Left ventricle myocardium inferior (tissue), 1 donor: ENCODE measurements at regions not wholly inside any gene's neighbourhood (a gene's known extent, or its start where the extent isn't known, plus 50 kb on each side); places are given as distances from the start of the nearest gene placed in this dataset.

Source experiments
- DNase-seq: peaks from one replicate; pipeline ENCODE4 v3.0.0-alpha.2; 2020
- H3K27ac ChIP-seq: fragments of 200-600 bp; replicated peaks from 2 replicates; pipeline ENCODE4 v1.8.0; 2021
- H3K27me3 ChIP-seq: fragments of 200-600 bp; 2 replicates; pipeline ENCODE4 v1.8.0; 2021; ENCODE audit warnings: low read depth
- H3K36me3 ChIP-seq: fragments of 200-600 bp; 2 replicates; pipeline ENCODE4 v1.8.0; 2021
- H3K4me1 ChIP-seq: fragments of 200-600 bp; 2 replicates; pipeline ENCODE4 v1.8.0; 2021
- H3K4me3 ChIP-seq: fragments of 200-600 bp; 2 replicates; pipeline ENCODE4 v1.8.0; 2021; ENCODE audit warnings: mild to moderate bottlenecking, moderate library complexity
- H3K9me3 ChIP-seq: fragments of 200-600 bp; replicated peaks from 2 replicates; pipeline ENCODE4 v1.8.0; 2021
- intact Hi-C: fragments of 100-400 bp; cut with micrococcal nuclease; formaldehyde crosslinking; loops from one replicate; pipeline ENCODE4 v1.11.0; 2022
- TF ChIP-seq, protein P1 (sequence below): fragments of 200-600 bp; IDR thresholded peaks from 2 replicates; pipeline ENCODE4 v1.8.0; 2021; ENCODE audit warnings: antibody characterized with exemption, mild to moderate bottlenecking, borderline replicate concordance
- donor health status: DM: no; HTN: yes; CAD: no; lungs with severe emphysema.

DNA sequence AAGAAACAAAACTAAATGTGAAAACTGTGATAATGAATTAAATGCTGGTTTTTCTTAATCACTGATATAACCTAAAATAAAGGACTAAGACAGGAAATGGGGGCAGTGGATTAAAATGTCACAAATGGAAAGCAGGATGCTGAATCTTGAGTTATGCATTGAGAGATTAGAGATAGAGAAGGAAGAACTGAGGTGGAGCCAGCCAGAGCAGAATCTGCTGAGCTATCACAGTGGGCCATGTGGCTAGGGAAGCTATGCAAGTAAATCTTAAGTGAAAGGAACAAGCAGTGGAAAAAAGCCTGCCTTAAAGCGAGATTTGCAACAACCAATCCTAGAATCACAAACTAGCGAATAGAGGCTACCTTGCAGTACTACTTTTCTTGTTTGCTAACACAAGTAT lies 188.5 kb upstream of the RASA1 start:
- H3K36me3 ChIP-seq = no peaks in the 10 kb centered on the region
- H3K27me3 ChIP-seq = no peaks in the 10 kb centered on the region
- H3K9me3 ChIP-seq = no peaks in the 10 kb centered on the region
- DNase-seq = no peak
- intact Hi-C loops = no loop called here
- TF ChIP-seq, protein P1, sequence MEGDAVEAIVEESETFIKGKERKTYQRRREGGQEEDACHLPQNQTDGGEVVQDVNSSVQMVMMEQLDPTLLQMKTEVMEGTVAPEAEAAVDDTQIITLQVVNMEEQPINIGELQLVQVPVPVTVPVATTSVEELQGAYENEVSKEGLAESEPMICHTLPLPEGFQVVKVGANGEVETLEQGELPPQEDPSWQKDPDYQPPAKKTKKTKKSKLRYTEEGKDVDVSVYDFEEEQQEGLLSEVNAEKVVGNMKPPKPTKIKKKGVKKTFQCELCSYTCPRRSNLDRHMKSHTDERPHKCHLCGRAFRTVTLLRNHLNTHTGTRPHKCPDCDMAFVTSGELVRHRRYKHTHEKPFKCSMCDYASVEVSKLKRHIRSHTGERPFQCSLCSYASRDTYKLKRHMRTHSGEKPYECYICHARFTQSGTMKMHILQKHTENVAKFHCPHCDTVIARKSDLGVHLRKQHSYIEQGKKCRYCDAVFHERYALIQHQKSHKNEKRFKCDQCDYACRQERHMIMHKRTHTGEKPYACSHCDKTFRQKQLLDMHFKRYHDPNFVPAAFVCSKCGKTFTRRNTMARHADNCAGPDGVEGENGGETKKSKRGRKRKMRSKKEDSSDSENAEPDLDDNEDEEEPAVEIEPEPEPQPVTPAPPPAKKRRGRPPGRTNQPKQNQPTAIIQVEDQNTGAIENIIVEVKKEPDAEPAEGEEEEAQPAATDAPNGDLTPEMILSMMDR = no peak
- no peaks in the 10 kb centered on the region for H3K4me1 ChIP-seq
- no peak overlapping the region for H3K4me3 ChIP-seq
- H3K27ac ChIP-seq = no peak overlapping the region

DNA sequence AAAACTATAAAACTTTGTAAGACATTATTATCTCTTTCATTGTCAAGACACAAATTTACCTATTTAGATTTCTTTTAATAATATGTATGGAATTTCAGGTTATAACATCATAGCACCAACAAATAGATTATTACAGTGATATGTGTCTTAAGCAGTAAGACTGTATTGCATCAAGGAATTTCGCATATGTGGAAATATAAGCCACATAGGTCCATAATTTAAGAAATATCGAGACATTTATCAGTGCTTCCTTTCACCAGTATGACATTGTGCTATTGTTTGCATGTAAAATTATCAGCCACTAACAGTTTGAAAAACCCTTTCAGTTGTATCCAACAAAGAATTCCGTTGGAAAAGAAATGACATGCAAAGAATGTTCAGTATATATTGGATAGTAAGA lies 186.7 kb upstream of the RASA1 start:
- TF ChIP-seq, protein P1 = no peak
- DNase-seq = no peak
- Histone ChIP-seq H3K27ac (peak overlapping the region; percentile 25), H3K27me3 (no peaks in the 10 kb centered on the region), H3K36me3 (no peaks in the 10 kb centered on the region), H3K9me3 (peaks cover 6% of the 10 kb centered on the region), H3K4me3 (no peak overlapping the region), H3K4me1 (no peaks in the 10 kb centered on the region)
- intact Hi-C loops = no loop called here

DNA sequence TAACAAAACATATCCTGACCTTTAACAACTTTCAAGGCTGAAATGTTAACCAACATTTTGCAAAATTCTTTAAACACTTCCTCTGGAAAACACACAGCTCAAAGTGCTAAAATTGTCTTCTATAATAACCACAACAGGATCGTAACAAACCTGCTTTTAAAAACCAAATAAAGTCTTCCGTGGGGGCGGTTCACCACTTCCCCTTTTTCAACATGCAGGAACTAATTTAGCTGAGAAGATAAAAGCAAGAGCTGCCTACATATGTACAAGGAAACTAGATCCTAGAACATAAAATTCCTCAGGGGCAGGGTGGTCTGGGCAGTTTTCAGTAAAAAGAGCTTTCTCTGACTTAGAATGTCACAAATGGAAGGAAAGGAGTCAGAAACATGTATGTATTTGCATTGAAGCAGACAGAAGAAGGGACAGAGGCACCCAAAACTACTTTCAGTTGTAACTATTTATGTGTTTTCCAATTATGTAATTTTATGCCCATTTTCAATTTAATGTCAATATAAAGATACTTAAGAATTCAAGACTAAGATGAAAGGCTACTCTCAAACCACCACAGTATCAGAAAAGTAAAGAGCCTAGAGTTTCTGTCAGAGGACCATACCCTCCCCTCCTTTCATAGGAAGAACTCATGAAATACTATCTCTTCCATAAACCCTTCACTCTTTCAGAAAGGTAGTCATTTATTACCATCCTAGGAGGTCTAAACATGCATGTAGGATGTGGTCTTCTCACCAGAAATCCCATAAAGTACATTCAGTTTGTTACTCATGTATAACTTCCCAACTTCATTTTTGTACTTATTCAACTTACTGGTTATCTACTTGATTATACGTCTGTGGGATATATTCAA lies 185.9 kb upstream of the RASA1 start:
- Histone ChIP-seq H3K4me1 (no peaks in the 10 kb centered on the region), H3K4me3 (no peak overlapping the region), H3K27ac (peak overlapping the region; percentile 25), H3K36me3 (no peaks in the 10 kb centered on the region), H3K27me3 (no peaks in the 10 kb centered on the region), H3K9me3 (peaks cover 10% of the 10 kb centered on the region)
- intact Hi-C loops = no loop called here
- no peak for DNase-seq
- TF ChIP-seq, protein P1 = no peak

DNA sequence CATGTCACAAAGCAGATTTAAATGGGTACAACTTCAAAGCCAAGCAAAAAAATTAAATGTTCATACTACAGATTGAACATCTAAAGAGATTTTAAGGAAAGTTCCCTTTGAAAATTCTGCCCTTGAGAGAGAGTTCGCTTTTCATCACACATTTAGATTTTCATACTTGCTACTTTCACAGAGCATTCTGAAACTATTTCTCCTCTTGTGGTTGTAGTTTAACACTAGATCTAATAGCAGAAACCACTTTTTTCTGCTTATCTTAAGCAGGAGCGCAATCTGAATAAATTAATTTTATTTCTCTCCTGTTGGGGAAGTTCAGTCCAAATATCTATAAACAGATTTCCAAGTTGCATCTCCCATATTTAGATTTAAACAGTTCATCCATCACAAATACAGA lies 173.3 kb upstream of the RASA1 start:
- no peaks in the 10 kb centered on the region for H3K4me1 ChIP-seq
- H3K36me3 ChIP-seq = no peaks in the 10 kb centered on the region
- TF ChIP-seq, protein P1 = no peak
- no peak overlapping the region for H3K4me3 ChIP-seq
- no peak for DNase-seq
- no peaks in the 10 kb centered on the region for H3K27me3 ChIP-seq
- H3K9me3 ChIP-seq = peaks cover 11% of the 10 kb centered on the region
- intact Hi-C loops = no loop called here
- no peak overlapping the region for H3K27ac ChIP-seq

DNA sequence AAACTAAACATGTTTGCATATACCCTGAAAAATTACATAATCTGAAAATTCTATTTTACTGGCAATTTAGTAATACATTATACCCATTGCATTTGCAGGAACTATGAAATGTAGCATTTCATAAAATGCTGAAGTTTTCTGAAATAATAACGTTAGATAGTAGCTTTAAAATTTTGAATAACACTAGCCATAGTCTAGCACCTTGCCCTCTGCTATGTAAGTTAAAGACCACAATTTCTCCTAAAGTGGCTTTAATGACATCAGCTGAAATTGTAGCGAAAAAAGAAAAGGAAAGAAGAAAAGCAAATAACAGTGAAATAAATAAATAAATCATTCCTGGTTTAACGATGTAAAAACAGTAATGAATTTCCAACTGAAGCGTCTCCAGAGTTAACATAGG lies 172.8 kb upstream of the RASA1 start:
- Histone ChIP-seq H3K36me3 (no peaks in the 10 kb centered on the region), H3K27me3 (no peaks in the 10 kb centered on the region), H3K27ac (no peak overlapping the region), H3K4me3 (no peak overlapping the region), H3K4me1 (no peaks in the 10 kb centered on the region), H3K9me3 (peaks cover 8% of the 10 kb centered on the region)
- DNase-seq = no peak
- intact Hi-C loops = no loop called here
- TF ChIP-seq, protein P1 = no peak
